ENCODE measurements at regions not wholly inside any gene's neighbourhood (a gene's known extent, or its start where the extent isn't known, plus 50 kb on each side); places are given as distances from the start of the nearest gene placed in this dataset.

GRCh38 chr20:24077145-24077544 is 88.6 kb upstream of the GGTLC1 start:
- no peak for TF ChIP-seq CTCF (IDR thresholded peaks at IDR 0.05)
- H3K9me3 ChIP-seq = no peaks in the 10 kb centered on the region
- DNase-seq (no peak), ATAC-seq (no peak)
- no peaks in the 10 kb centered on the region for H3K36me3 ChIP-seq (ENCODE audit: insufficient read depth in 1 of 2, low read depth in 1 of 2)
- no peaks in the 10 kb centered on the region for H3K4me1 ChIP-seq
- no peak overlapping the region for H3K4me3 ChIP-seq
- intact Hi-C loops (cut with DNase I) = no loop called here
- H3K27me3 ChIP-seq (ENCODE audit: insufficient read depth in 3 of 3, low read length in 2 of 3) = peaks cover 0 to 2% (median 0%) of the 10 kb centered on the region in 3 donors
- H3K27ac ChIP-seq = no peak overlapping the region

- Histone ChIP-seq H3K27me3 (ENCODE audit: insufficient read depth in 3 of 3, low read length in 2 of 3) (no peaks in the 10 kb centered on the region), H3K4me1 (no peaks in the 10 kb centered on the region), H3K9me3 (no peaks in the 10 kb centered on the region), H3K27ac (no peak overlapping the region), H3K4me3 (no peak overlapping the region), H3K36me3 (ENCODE audit: insufficient read depth in 1 of 2, low read depth in 1 of 2) (no peaks in the 10 kb centered on the region)
- no peak for TF ChIP-seq CTCF (IDR thresholded peaks at IDR 0.05)
- 97% methylated on average over 2 of the region's 2 CpGs for WGBS, 3 donors
- no peak for DNase-seq
- intact Hi-C loops (cut with DNase I) = no loop called here
- ATAC-seq = no peak
Observed at GRCh38 chr20:24070679-24071078, 82.1 kb upstream of the GGTLC1 start.

GRCh38 chr20:24066076-24066700 is 77.6 kb upstream of the GGTLC1 start:
- no peak for ATAC-seq
- Histone ChIP-seq H3K4me3 (no peak overlapping the region), H3K36me3 (ENCODE audit: insufficient read depth in 1 of 2, low read depth in 1 of 2) (no peaks in the 10 kb centered on the region), H3K27me3 (ENCODE audit: insufficient read depth in 3 of 3, low read length in 2 of 3) (no peaks in the 10 kb centered on the region), H3K9me3 (no peaks in the 10 kb centered on the region), H3K27ac (no peak overlapping the region), H3K4me1 (no peaks in the 10 kb centered on the region)
- no peak for TF ChIP-seq CTCF (IDR thresholded peaks at IDR 0.05)
- intact Hi-C loops (cut with DNase I) = no loop called here
- DNase-seq = no peak
- WGBS, 3 donors = 63 to 71% (median 66%) methylated on average over 6 of the region's 6 CpGs

GRCh38 chr20:24064915-24065314 is 76.3 kb upstream of the GGTLC1 start:
- no peak overlapping the region for H3K27ac ChIP-seq
- H3K36me3 ChIP-seq (ENCODE audit: insufficient read depth in 1 of 2, low read depth in 1 of 2) = no peaks in the 10 kb centered on the region
- H3K27me3 ChIP-seq (ENCODE audit: insufficient read depth in 3 of 3, low read length in 2 of 3) = no peaks in the 10 kb centered on the region
- no peak for TF ChIP-seq CTCF (IDR thresholded peaks at IDR 0.05)
- no peak overlapping the region for H3K4me3 ChIP-seq
- H3K9me3 ChIP-seq = no peaks in the 10 kb centered on the region
- intact Hi-C loops (cut with DNase I) = no loop called here
- H3K4me1 ChIP-seq = no peaks in the 10 kb centered on the region
- ATAC-seq (no peak), DNase-seq (no peak)

GRCh38 chr20:24064092-24064491 is 75.5 kb upstream of the GGTLC1 start:
- TF ChIP-seq CTCF (IDR thresholded peaks at IDR 0.05) = no peak
- Histone ChIP-seq H3K27ac (no peak overlapping the region), H3K4me3 (no peak overlapping the region), H3K4me1 (no peaks in the 10 kb centered on the region), H3K36me3 (ENCODE audit: insufficient read depth in 1 of 2, low read depth in 1 of 2) (no peaks in the 10 kb centered on the region), H3K9me3 (no peaks in the 10 kb centered on the region), H3K27me3 (ENCODE audit: insufficient read depth in 3 of 3, low read length in 2 of 3) (no peaks in the 10 kb centered on the region)
- ATAC-seq (no peak), DNase-seq (no peak)
- intact Hi-C loops (cut with DNase I) = no loop called here
- WGBS, 3 donors = 92 to 99% (median 92%) methylated on average over 4 of the region's 4 CpGs
